ENCODE measurements at regions not wholly inside any gene's neighbourhood (a gene's known extent, or its start where the extent isn't known, plus 50 kb on each side); places are given as distances from the start of the nearest gene placed in this dataset.
A peak's percentile ranks its signal among the peaks of the same experiment; 100 is the strongest.

GRCh38 chr13:65302691-65303090 is 1927.4 kb downstream of the PCDH9 start:
- DNase-seq (ENCODE audit: low read depth) = no peak
- H3K4me3 ChIP-seq (ENCODE audit: low read length) = no peak overlapping the region
- TF ChIP-seq CTCF (IDR thresholded peaks at IDR 0.05; ENCODE audit: insufficient read depth, low read depth, low read length, missing control alignments) = no peak

- no peak for TF ChIP-seq CTCF (IDR thresholded peaks at IDR 0.05; ENCODE audit: insufficient read depth, low read depth, low read length, missing control alignments)
- no peak for DNase-seq (ENCODE audit: low read depth)
- no peak overlapping the region for H3K4me3 ChIP-seq (ENCODE audit: low read length)
Observed at GRCh38 chr13:65301506-65301905, 1928.6 kb downstream of the PCDH9 start.

GRCh38 chr13:65300220-65300619 is 1929.9 kb downstream of the PCDH9 start:
- TF ChIP-seq CTCF (IDR thresholded peaks at IDR 0.05; ENCODE audit: insufficient read depth, low read depth, low read length, missing control alignments) = no peak
- H3K4me3 ChIP-seq (ENCODE audit: low read length) = no peak overlapping the region
- DNase-seq (ENCODE audit: low read depth) = no peak

GRCh38 chr13:65293530-65294198 is 1936.5 kb downstream of the PCDH9 start:
- no peak overlapping the region for H3K4me3 ChIP-seq (ENCODE audit: low read length)
- TF ChIP-seq CTCF (IDR thresholded peaks at IDR 0.05; ENCODE audit: insufficient read depth, low read depth, low read length, missing control alignments) = no peak
- no peak for DNase-seq (ENCODE audit: low read depth)

GRCh38 chr13:65292488-65292901 is 1937.6 kb downstream of the PCDH9 start:
- no peak for TF ChIP-seq CTCF (IDR thresholded peaks at IDR 0.05; ENCODE audit: insufficient read depth, low read depth, low read length, missing control alignments)
- peak; percentile 47 for DNase-seq (ENCODE audit: low read depth)
- H3K4me3 ChIP-seq (ENCODE audit: low read length) = no peak overlapping the region

GRCh38 chr13:65287405-65287804 is 1942.7 kb downstream of the PCDH9 start:
- TF ChIP-seq CTCF (IDR thresholded peaks at IDR 0.05; ENCODE audit: insufficient read depth, low read depth, low read length, missing control alignments) = no peak
- no peak overlapping the region for H3K4me3 ChIP-seq (ENCODE audit: low read length)
- DNase-seq (ENCODE audit: low read depth) = peak; percentile 1

Data from epithelial cell of esophagus (primary cell).